ENCODE measurements at regions not wholly inside any gene's neighbourhood (a gene's known extent, or its start where the extent isn't known, plus 50 kb on each side); places are given as distances from the start of the nearest gene placed in this dataset.
"Not testable (repeated sequence)": the region's sequence is repeated elsewhere in the genome, so short reads cannot be mapped to it uniquely, and the experiment has no call there.

GRCh38 chr10:18879284-18879683 lies 169.3 kb upstream of the MALRD1 start:
- POLR2A ChIA-PET: no interaction called here
- CTCF ChIA-PET: no interaction called here
- DNase-seq (ENCODE audit: extremely low spot score): no peak
- no peak for TF ChIP-seq CTCF (IDR thresholded peaks at IDR 0.05; ENCODE audit: control extremely low read depth, extremely low read depth, low read depth, missing control alignments)

GRCh38 chr10:18880530-18880929 lies 168.1 kb upstream of the MALRD1 start:
- DNase-seq (ENCODE audit: extremely low spot score): no peak
- CTCF ChIA-PET: no interaction called here
- TF ChIP-seq CTCF (IDR thresholded peaks at IDR 0.05; ENCODE audit: control extremely low read depth, extremely low read depth, low read depth, missing control alignments): no peak
- POLR2A ChIA-PET: no interaction called here

- POLR2A ChIA-PET: no interaction called here
- DNase-seq (ENCODE audit: extremely low spot score): no peak
- no peak for TF ChIP-seq CTCF (IDR thresholded peaks at IDR 0.05; ENCODE audit: control extremely low read depth, extremely low read depth, low read depth, missing control alignments)
- CTCF ChIA-PET: interaction anchor here (0.8 kb wide), 1 partner anchor 8 kb away, joined by 5 read pairs; no protein-coding TSS in a partner anchor
Observed at GRCh38 chr10:18886102-18886501, 162.5 kb upstream of the MALRD1 start.

GRCh38 chr10:18906636-18907035 lies 142.0 kb upstream of the MALRD1 start:
- ChIA-PET POLR2A (no interaction called here), CTCF (interaction anchor here (1.7 kb wide), 1 partner anchor 10 kb away, joined by 4 read pairs; no protein-coding TSS in a partner anchor)
- TF ChIP-seq CTCF (IDR thresholded peaks at IDR 0.05; ENCODE audit: control extremely low read depth, extremely low read depth, low read depth, missing control alignments): no peak
- DNase-seq (ENCODE audit: extremely low spot score): no peak

GRCh38 chr10:18917431-18917830 lies 131.2 kb upstream of the MALRD1 start:
- POLR2A ChIA-PET; DNase-seq (ENCODE audit: extremely low spot score); CTCF ChIA-PET: not testable (repeated sequence)

GRCh38 chr10:18918532-18918931 lies 130.1 kb upstream of the MALRD1 start:
- ChIA-PET POLR2A (interaction anchor here (0.6 kb wide), 1 partner anchor 115 kb away, joined by 5 read pairs; no protein-coding TSS in a partner anchor), CTCF (no interaction called here)
- DNase-seq (ENCODE audit: extremely low spot score): no peak
- no peak for TF ChIP-seq CTCF (IDR thresholded peaks at IDR 0.05; ENCODE audit: control extremely low read depth, extremely low read depth, low read depth, missing control alignments)

- POLR2A ChIA-PET: no interaction called here
- CTCF ChIA-PET: no interaction called here
- TF ChIP-seq CTCF (IDR thresholded peaks at IDR 0.05; ENCODE audit: control extremely low read depth, extremely low read depth, low read depth, missing control alignments): no peak
- no peak for DNase-seq (ENCODE audit: extremely low spot score)
Observed at GRCh38 chr10:18949391-18949790, 99.2 kb upstream of the MALRD1 start.

GRCh38 chr10:18951072-18951823 lies 97.4 kb upstream of the MALRD1 start:
- CTCF ChIA-PET; POLR2A ChIA-PET; DNase-seq (ENCODE audit: extremely low spot score): not testable (repeated sequence)

Measured in GM10248 (cell line).